SJSA1 (cell line): ENCODE measurements at regions not wholly inside any gene's neighbourhood (a gene's known extent, or its start where the extent isn't known, plus 50 kb on each side); places are given as distances from the start of the nearest gene placed in this dataset.
"Not testable (repeated sequence)": the region's sequence is repeated elsewhere in the genome, so short reads cannot be mapped to it uniquely, and the experiment has no call there.

Experiments
- DNase-seq, 2 experiments: peaks; one replicate each; pipeline ENCODE4 v3.0.0-alpha.2; 2015 to 2020; ENCODE audit warnings: low spot score in 2 of 2, low read depth in 1 of 2
- H3K27ac ChIP-seq: fragments of 250-450 bp; sonication (Bioruptor Pico); 2 replicates; pipeline ENCODE4 v1.5.1; 2020; ENCODE audit warnings: mild to moderate bottlenecking, moderate library complexity
- H3K27me3 ChIP-seq: fragments of 250-450 bp; sonication (Bioruptor Pico); replicated peaks from 2 replicates; pipeline ENCODE4 v1.5.1; 2020; ENCODE audit warnings: mild to moderate bottlenecking, moderate library complexity
- H3K36me3 ChIP-seq: fragments of 250-450 bp; sonication (Bioruptor Pico); 2 replicates; pipeline ENCODE4 v1.5.1; 2020; ENCODE audit warnings: mild to moderate bottlenecking
- H3K4me1 ChIP-seq: fragments of 250-450 bp; sonication (Bioruptor Pico); replicated peaks from 2 replicates; pipeline ENCODE4 v1.6.1; 2021; ENCODE audit warnings: mild to moderate bottlenecking
- H3K4me3 ChIP-seq: fragments of 250-450 bp; sonication (Bioruptor Pico); 2 replicates; pipeline ENCODE4 v1.5.1; 2020; ENCODE audit warnings: mild to moderate bottlenecking
- H3K9me3 ChIP-seq: fragments of 250-450 bp; sonication (Bioruptor Pico); replicated peaks from 2 replicates; pipeline ENCODE4 v1.5.1; 2020; ENCODE audit warnings: mild to moderate bottlenecking

GRCh38 chr3:103210583-103210982 is 775.8 kb downstream of the ZPLD1 start:
- no peak for DNase-seq
- no peak overlapping the region for H3K27ac ChIP-seq
- no peaks in the 10 kb centered on the region for H3K4me1 ChIP-seq
- no peaks in the 10 kb centered on the region for H3K9me3 ChIP-seq
- H3K36me3 ChIP-seq, result no peaks in the 10 kb centered on the region
- no peaks in the 10 kb centered on the region for H3K27me3 ChIP-seq
- H3K4me3 ChIP-seq, result no peak overlapping the region

DNA sequence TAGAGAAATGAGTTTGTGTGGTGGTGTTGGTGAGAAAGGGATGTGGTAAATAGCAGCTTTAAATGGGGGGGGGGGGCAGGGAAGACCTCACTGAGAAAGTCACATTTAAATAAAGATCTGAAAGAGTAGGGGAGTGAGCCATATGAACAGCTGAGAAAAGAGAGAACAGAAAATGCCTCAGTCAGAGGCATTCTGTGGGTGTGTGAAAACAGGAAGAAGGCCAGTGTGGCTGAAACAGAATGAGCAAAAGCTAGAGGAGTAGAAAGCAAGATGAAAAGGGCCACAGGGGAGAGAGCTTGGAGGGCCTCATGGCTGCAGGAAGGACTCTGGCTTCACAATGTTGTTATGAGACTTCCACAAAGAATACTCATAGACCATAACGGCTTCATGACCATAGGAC is 783.3 kb downstream of the ZPLD1 start:
- H3K36me3 ChIP-seq, result no peaks in the 10 kb centered on the region
- DNase-seq, result no peak
- no peak overlapping the region for H3K27ac ChIP-seq
- no peaks in the 10 kb centered on the region for H3K9me3 ChIP-seq
- H3K4me1 ChIP-seq, result no peaks in the 10 kb centered on the region
- no peak overlapping the region for H3K4me3 ChIP-seq
- no peaks in the 10 kb centered on the region for H3K27me3 ChIP-seq

- H3K4me1 ChIP-seq, result no peaks in the 10 kb centered on the region
- H3K36me3 ChIP-seq, result no peaks in the 10 kb centered on the region
- no peaks in the 10 kb centered on the region for H3K27me3 ChIP-seq
- no peak overlapping the region for H3K4me3 ChIP-seq
- H3K27ac ChIP-seq, result no peak overlapping the region
- DNase-seq, result no peak
- no peaks in the 10 kb centered on the region for H3K9me3 ChIP-seq
These were observed 784.0 kb downstream of the ZPLD1 start for GRCh38 chr3:103218793-103219192.

DNA sequence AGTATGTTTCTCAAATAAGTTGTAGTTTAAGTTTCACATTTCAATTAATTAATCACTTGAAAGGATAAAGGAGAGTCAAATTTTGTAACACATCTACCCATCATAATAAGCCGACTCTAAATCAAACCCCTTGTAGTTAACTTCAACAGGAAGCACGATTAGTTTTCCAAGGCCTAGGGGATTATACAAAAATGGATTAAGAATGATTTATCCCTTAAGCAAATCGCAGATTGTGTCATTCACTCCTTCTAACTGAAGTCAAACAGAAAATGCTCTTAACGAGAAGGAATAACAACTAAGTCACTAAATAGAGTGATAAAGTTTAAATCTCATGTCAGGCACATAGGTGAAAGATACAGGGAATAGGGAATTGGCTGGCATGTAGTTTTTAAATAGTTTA is 792.8 kb downstream of the ZPLD1 start:
- DNase-seq, result no peak
- H3K4me1 ChIP-seq, result no peaks in the 10 kb centered on the region
- H3K27ac ChIP-seq, result no peak overlapping the region
- H3K36me3 ChIP-seq, result no peaks in the 10 kb centered on the region
- no peak overlapping the region for H3K4me3 ChIP-seq
- H3K27me3 ChIP-seq, result no peaks in the 10 kb centered on the region
- no peaks in the 10 kb centered on the region for H3K9me3 ChIP-seq

DNA sequence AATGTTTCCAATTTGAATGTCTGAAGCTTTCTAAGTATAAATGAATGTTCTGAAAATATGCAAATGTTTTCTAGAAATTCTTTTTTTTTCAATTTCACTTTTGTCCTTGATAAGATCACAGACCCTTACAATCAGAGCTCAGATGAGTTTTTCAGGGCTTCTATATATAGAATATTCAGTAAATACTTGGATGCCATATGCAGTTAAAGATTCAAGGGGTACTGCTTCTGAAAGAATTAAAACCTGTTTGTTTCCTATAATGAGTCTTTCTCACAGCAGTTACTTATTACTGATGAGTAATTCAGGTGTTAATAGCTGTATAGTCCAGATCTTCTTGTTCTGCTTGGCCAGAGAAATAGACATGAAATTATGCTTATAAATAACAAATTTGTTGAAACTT is 812.6 kb downstream of the ZPLD1 start:
- no peaks in the 10 kb centered on the region for H3K36me3 ChIP-seq
- no peaks in the 10 kb centered on the region for H3K4me1 ChIP-seq

DNA sequence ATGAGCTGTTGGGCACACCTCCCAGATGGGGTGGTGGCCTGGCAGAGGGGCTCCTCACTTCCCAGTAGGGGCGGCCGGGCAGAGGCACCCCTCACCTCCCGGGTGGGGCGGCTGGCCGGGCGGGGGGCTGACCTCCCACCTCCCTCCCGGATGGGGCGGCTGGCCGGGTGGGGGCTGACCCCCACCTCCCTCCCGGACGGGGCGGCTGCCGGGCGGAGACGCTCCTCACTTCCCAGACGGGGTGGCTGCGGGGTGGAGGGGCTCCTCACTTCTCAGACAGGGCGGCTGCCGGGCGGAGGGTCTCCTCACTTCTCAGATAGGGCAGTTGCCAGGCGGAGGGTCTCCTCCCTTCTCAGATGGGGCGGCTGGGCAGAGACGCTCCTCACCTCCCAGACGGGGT is 820.0 kb downstream of the ZPLD1 start:
- H3K27me3 ChIP-seq, H3K36me3 ChIP-seq, H3K4me3 ChIP-seq, H3K4me1 ChIP-seq, DNase-seq, H3K9me3 ChIP-seq, H3K27ac ChIP-seq: not testable (repeated sequence)

More for the DNA sequence above, 812.6 kb downstream of the ZPLD1 start:
- Histone ChIP-seq H3K9me3 (no peaks in the 10 kb centered on the region), H3K27ac (no peak overlapping the region), H3K4me3 (no peak overlapping the region), H3K27me3 (no peaks in the 10 kb centered on the region)
- no peak for DNase-seq

- Histone ChIP-seq H3K9me3 (no peaks in the 10 kb centered on the region), H3K4me3 (no peak overlapping the region), H3K27ac (no peak overlapping the region), H3K4me1 (no peaks in the 10 kb centered on the region), H3K36me3 (no peaks in the 10 kb centered on the region), H3K27me3 (no peaks in the 10 kb centered on the region)
- DNase-seq, result no peak
These were observed 834.5 kb downstream of the ZPLD1 start for GRCh38 chr3:103269287-103269686.

- H3K27me3 ChIP-seq, result no peaks in the 10 kb centered on the region
- H3K4me1 ChIP-seq, result no peaks in the 10 kb centered on the region
- no peak for DNase-seq
- no peak overlapping the region for H3K27ac ChIP-seq
- H3K36me3 ChIP-seq, result no peaks in the 10 kb centered on the region
- no peak overlapping the region for H3K4me3 ChIP-seq
- no peaks in the 10 kb centered on the region for H3K9me3 ChIP-seq
These were observed 836.8 kb downstream of the ZPLD1 start for GRCh38 chr3:103271575-103271974.

- DNase-seq, result peak in 1 of 2 experiments; percentile 12
These were observed 861.3 kb downstream of the ZPLD1 start for GRCh38 chr3:103295974-103296570.

GRCh38 chr3:103297502-103297901 is 862.7 kb downstream of the ZPLD1 start:
- H3K4me3 ChIP-seq, DNase-seq, H3K27me3 ChIP-seq, H3K9me3 ChIP-seq, H3K27ac ChIP-seq, H3K4me1 ChIP-seq, H3K36me3 ChIP-seq: not testable (repeated sequence)

More at GRCh38 chr3:103295974-103296570, 861.3 kb downstream of the ZPLD1 start:
- no peak overlapping the region for H3K27ac ChIP-seq
- no peaks in the 10 kb centered on the region for H3K4me1 ChIP-seq
- H3K27me3 ChIP-seq, result no peaks in the 10 kb centered on the region
- no peaks in the 10 kb centered on the region for H3K36me3 ChIP-seq
- H3K4me3 ChIP-seq, result no peak overlapping the region
- no peaks in the 10 kb centered on the region for H3K9me3 ChIP-seq

- no peak overlapping the region for H3K4me3 ChIP-seq
These were observed 871.3 kb downstream of the ZPLD1 start for GRCh38 chr3:103306104-103306503.

DNA sequence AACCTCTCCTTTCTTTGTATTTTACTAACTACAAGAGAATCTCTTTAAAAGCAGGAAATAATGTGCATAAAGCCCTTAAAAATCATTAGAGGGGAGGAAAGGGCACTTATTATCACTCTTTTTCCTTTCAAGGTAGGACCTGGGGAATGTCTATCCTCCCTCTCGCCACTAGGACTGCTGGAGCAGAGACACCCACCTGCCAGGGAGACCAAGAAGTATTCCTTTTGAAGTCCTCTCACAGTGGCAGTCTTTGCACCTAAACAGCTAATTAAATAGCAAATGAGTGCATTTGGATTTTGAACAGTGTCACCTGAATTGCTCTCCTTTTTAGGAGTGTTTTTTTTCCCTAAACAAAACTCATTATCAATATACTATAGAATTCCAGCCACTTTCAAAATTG is 874.1 kb downstream of the ZPLD1 start:
- H3K9me3 ChIP-seq, result no peaks in the 10 kb centered on the region
- H3K4me1 ChIP-seq, result no peaks in the 10 kb centered on the region
- H3K4me3 ChIP-seq, result no peak overlapping the region
- H3K36me3 ChIP-seq, result no peaks in the 10 kb centered on the region
- DNase-seq, result no peak
- H3K27ac ChIP-seq, result no peak overlapping the region
- no peaks in the 10 kb centered on the region for H3K27me3 ChIP-seq

More at GRCh38 chr3:103306104-103306503, 871.3 kb downstream of the ZPLD1 start:
- Histone ChIP-seq H3K4me1 (no peaks in the 10 kb centered on the region), H3K27ac (no peak overlapping the region), H3K27me3 (no peaks in the 10 kb centered on the region), H3K36me3 (no peaks in the 10 kb centered on the region), H3K9me3 (no peaks in the 10 kb centered on the region)
- DNase-seq, result no peak

DNA sequence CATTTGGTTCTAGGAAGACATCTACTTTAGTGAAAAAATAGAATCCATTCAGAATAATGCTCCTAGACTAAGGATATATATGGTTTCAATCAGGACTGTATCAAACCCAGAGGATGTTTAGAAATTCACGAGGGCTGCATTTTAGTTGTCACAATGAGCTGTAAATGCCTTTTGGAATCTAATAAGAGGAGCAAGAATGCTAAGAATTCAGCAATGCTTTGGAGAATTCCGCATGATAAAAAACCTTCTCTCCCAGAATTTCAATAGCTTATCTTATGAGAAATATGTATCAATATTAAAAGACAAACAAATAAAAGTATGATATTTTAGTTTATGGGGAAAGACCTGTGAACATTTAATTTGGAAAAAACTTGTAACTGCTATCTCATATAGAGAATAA is 885.1 kb downstream of the ZPLD1 start:
- DNase-seq, result no peak
- H3K4me1 ChIP-seq, result no peaks in the 10 kb centered on the region
- no peak overlapping the region for H3K4me3 ChIP-seq
- no peaks in the 10 kb centered on the region for H3K36me3 ChIP-seq
- no peaks in the 10 kb centered on the region for H3K27me3 ChIP-seq
- H3K9me3 ChIP-seq, result no peaks in the 10 kb centered on the region
- H3K27ac ChIP-seq, result no peak overlapping the region

DNA sequence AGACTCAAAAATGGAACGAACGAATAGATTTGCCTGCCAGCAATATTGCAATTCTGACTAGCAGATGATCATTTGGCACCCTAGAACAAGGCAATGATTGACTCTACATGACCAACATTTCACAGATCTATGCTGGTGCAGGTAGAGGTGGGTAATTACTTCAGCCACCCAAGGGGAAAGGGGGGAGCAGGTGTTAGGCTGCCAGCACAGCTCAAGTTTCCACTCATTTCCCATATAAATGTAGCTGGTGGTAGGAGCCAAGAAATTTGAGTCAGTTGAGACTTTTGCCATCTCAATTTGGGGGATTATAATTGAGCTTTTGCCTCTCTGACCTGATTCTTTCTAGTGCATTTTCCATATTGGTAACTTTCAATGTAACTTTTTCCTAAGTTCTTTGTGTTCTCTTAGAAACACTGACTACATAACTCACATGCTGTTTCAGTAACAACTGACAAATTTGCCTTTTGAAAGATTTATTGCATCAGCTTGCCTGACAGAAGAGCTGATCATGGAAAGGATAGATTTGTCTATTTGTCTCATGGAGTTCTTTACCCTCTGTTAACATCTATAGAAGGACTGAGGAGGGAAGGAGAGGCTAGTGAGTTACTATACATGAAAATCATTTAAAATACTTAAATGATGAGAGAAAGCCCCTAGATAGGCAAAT is 902.5 kb downstream of the ZPLD1 start:
- Histone ChIP-seq H3K27ac (no peak overlapping the region), H3K27me3 (no peaks in the 10 kb centered on the region)

More for the DNA sequence above, 902.5 kb downstream of the ZPLD1 start:
- no peak for DNase-seq
- Histone ChIP-seq H3K36me3 (no peaks in the 10 kb centered on the region), H3K4me3 (no peak overlapping the region), H3K4me1 (no peaks in the 10 kb centered on the region), H3K9me3 (no peaks in the 10 kb centered on the region)
